Type B pancreatic cell (in vitro differentiated cells): ENCODE measurements at regions not wholly inside any gene's neighbourhood (a gene's known extent, or its start where the extent isn't known, plus 50 kb on each side); places are given as distances from the start of the nearest gene placed in this dataset.

Experiments used
- DNase-seq: peaks from one replicate; pipeline ENCODE4 v3.0.0; 2021; ENCODE audit warnings: mixed read lengths; ENCODE audit not compliant: unreplicated experiment; ENCODE audit errors: extremely low spot score
- H3K27ac Mint-ChIP-seq: 2 replicates; pipeline ENCODE4 v1.8.0; 2021; ENCODE audit warnings: mild to moderate bottlenecking, mixed read lengths
- H3K27me3 Mint-ChIP-seq: 2 replicates; pipeline ENCODE4 v1.8.0; 2021; ENCODE audit warnings: mixed read lengths
- H3K36me3 Mint-ChIP-seq: 2 replicates; pipeline ENCODE4 v1.8.0; 2021; ENCODE audit warnings: mixed read lengths
- H3K4me1 Mint-ChIP-seq: one replicate; pipeline ENCODE4 v1.8.0; 2021; ENCODE audit warnings: mixed read lengths; ENCODE audit not compliant: unreplicated experiment
- H3K4me3 Mint-ChIP-seq: 2 replicates; pipeline ENCODE4 v1.8.0; 2021; ENCODE audit warnings: mild to moderate bottlenecking, mixed read lengths
- H3K9me3 Mint-ChIP-seq: 2 replicates; pipeline ENCODE4 v1.8.0; 2021; ENCODE audit warnings: mixed read lengths
- TF ChIP-seq, protein P1 (sequence below): fragments of 200-600 bp; sonication (generic); conservative IDR thresholded peaks from 2 replicates; pipeline ENCODE4 v1.5.0; 2021; ENCODE audit warnings: antibody characterized with exemption, mild to moderate bottlenecking

DNA sequence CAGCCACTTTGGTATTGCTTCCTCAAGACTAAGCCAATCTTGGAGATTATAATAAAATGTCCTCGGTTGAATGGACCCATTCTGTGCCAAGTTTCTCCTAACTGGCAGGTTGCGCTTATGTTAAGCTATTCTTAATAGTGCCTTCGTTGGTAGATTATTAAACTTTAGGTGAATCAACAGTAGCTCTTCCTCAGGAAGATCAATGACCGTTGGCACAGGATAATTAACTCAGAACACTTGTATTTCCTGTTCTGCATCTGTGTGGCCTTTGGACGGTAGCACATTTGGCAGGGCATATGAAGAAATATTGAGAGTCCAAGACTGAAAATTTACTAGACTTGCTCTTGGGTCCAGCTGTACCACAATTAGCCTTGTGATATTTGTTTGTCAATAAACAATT lies 402.9 kb downstream of the MLLT3 start:
- Mint-ChIP-seq H3K4me1 (no peaks in the 10 kb centered on the region), H3K27ac (no peak overlapping the region)

GRCh38 chr9:20217596-20217995 lies 404.7 kb downstream of the MLLT3 start:
- Mint-ChIP-seq H3K27ac (no peak overlapping the region), H3K27me3 (no peaks in the 10 kb centered on the region), H3K9me3 (no peaks in the 10 kb centered on the region), H3K4me3 (no peak overlapping the region), H3K36me3 (no peaks in the 10 kb centered on the region), H3K4me1 (no peaks in the 10 kb centered on the region)
- no peak for DNase-seq
- TF ChIP-seq, protein P1, sequence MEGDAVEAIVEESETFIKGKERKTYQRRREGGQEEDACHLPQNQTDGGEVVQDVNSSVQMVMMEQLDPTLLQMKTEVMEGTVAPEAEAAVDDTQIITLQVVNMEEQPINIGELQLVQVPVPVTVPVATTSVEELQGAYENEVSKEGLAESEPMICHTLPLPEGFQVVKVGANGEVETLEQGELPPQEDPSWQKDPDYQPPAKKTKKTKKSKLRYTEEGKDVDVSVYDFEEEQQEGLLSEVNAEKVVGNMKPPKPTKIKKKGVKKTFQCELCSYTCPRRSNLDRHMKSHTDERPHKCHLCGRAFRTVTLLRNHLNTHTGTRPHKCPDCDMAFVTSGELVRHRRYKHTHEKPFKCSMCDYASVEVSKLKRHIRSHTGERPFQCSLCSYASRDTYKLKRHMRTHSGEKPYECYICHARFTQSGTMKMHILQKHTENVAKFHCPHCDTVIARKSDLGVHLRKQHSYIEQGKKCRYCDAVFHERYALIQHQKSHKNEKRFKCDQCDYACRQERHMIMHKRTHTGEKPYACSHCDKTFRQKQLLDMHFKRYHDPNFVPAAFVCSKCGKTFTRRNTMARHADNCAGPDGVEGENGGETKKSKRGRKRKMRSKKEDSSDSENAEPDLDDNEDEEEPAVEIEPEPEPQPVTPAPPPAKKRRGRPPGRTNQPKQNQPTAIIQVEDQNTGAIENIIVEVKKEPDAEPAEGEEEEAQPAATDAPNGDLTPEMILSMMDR = no peak

More for the DNA sequence above, 402.9 kb downstream of the MLLT3 start:
- Mint-ChIP-seq H3K9me3 (no peaks in the 10 kb centered on the region), H3K4me3 (no peak overlapping the region), H3K27me3 (peaks cover 5% of the 10 kb centered on the region), H3K36me3 (no peaks in the 10 kb centered on the region)
- DNase-seq = no peak
- TF ChIP-seq, protein P1 = no peak

GRCh38 chr9:20216438-20216837 lies 405.9 kb downstream of the MLLT3 start:
- Mint-ChIP-seq H3K4me1 (no peaks in the 10 kb centered on the region), H3K27me3 (no peaks in the 10 kb centered on the region), H3K27ac (no peak overlapping the region), H3K4me3 (no peak overlapping the region), H3K36me3 (no peaks in the 10 kb centered on the region), H3K9me3 (no peaks in the 10 kb centered on the region)
- DNase-seq = no peak
- TF ChIP-seq, protein P1 = no peak

- Mint-ChIP-seq H3K9me3 (no peaks in the 10 kb centered on the region), H3K27me3 (no peaks in the 10 kb centered on the region), H3K27ac (no peak overlapping the region), H3K36me3 (no peaks in the 10 kb centered on the region), H3K4me3 (no peak overlapping the region), H3K4me1 (no peaks in the 10 kb centered on the region)
- no peak for DNase-seq
- TF ChIP-seq, protein P1 = no peak
Observed at GRCh38 chr9:20215552-20215951, 406.7 kb downstream of the MLLT3 start.

- no peak for DNase-seq
- Mint-ChIP-seq H3K36me3 (no peaks in the 10 kb centered on the region), H3K9me3 (no peaks in the 10 kb centered on the region), H3K27me3 (no peaks in the 10 kb centered on the region), H3K27ac (no peak overlapping the region), H3K4me1 (no peaks in the 10 kb centered on the region), H3K4me3 (no peak overlapping the region)
- TF ChIP-seq, protein P1 = no peak
Observed at GRCh38 chr9:20212806-20213205, 409.5 kb downstream of the MLLT3 start.
